Esophagus squamous epithelium (tissue), 5 donors: ENCODE measurements at regions not wholly inside any gene's neighbourhood (a gene's known extent, or its start where the extent isn't known, plus 50 kb on each side); places are given as distances from the start of the nearest gene placed in this dataset.

Experiments used
- DNase-seq: peaks from one replicate; lab custom pipeline; 2025; lab: John Stamatoyannopoulos, UW
- H3K27ac ChIP-seq, 4 donors: fragments of 200-600 bp; sonication (generic); one replicate each; pipeline ENCODE4 v1.5.1; 2016 to 2019; ENCODE audit warnings: mild to moderate bottlenecking in 1 of 4
- H3K27me3 ChIP-seq, 4 donors: fragments of 200-600 bp; sonication (generic); 1 replicate in 3 of 4; 2 replicates in 1 of 4; pipeline versions ENCODE4 v1.5.1 to v1.6.0; 2017 to 2021; ENCODE audit warnings: antibody characterized with exemption in 1 of 4
- H3K36me3 ChIP-seq, 3 donors: fragments of 200-600 bp; sonication (generic); one replicate each; pipeline ENCODE4 v1.5.1; 2016 to 2019
- H3K4me1 ChIP-seq, 3 donors: fragments of 200-600 bp; sonication (generic); one replicate each; pipeline ENCODE4 v1.5.1; 2017 to 2019
- H3K4me3 ChIP-seq, 4 donors: fragments of 200-600 bp; sonication (generic); 1 replicate in 3 of 4; 2 replicates in 1 of 4; pipeline ENCODE4 v1.5.1; 2016 to 2019; ENCODE audit warnings: mild to moderate bottlenecking in 2 of 4, moderate library complexity in 1 of 4
- H3K9me3 ChIP-seq, 3 donors: fragments of 200-600 bp; sonication (generic); one replicate each; pipeline ENCODE4 v1.5.1; 2016 to 2019
- CTCF ChIP-seq, 6 experiments: fragments of 450-650 bp in 4 of 6; fragments of 200-600 bp in 2 of 6; sonication (generic) in 2 of 6; IDR thresholded peaks; one replicate each; pipeline ENCODE4 v1.5.1; 2016 to 2019; ENCODE audit warnings: antibody characterized with exemption in 6 of 6, mild to moderate bottlenecking in 4 of 6, moderate library complexity in 4 of 6
- POLR2A ChIP-seq, 4 donors: fragments of 450-650 bp; IDR thresholded peaks; one replicate each; pipeline ENCODE4 v1.6.1; 2017; ENCODE audit warnings: antibody characterized with exemption in 4 of 4, mild to moderate bottlenecking in 4 of 4, moderate library complexity in 3 of 4
- WGBS, 2 donors: methylation state at CpG; one replicate each; pipeline ENCODE4 v1.1.5; 2018; 5-methylcytosine and 5-hydroxymethylcytosine counted together
- intact Hi-C: fragments of 100-400 bp; cut with DNase I; formaldehyde crosslinking; loops from one replicate; pipeline ENCODE4 v1.15.0; 2022
- donor health status: DM: yes; HTN: yes; CAD: no.

- Histone ChIP-seq H3K36me3 (no peaks in the 10 kb centered on the region), H3K27ac (no peak overlapping the region), H3K4me3 (no peak overlapping the region), H3K27me3 (no peaks in the 10 kb centered on the region), H3K4me1 (no peaks in the 10 kb centered on the region), H3K9me3 (peaks cover 0 to 12% (median 0%) of the 10 kb centered on the region in 3 donors)
- TF ChIP-seq CTCF (IDR thresholded peaks at IDR 0.05) (no peak), POLR2A (IDR thresholded peaks at IDR 0.05) (no peak)
- intact Hi-C loops = no loop called here
- 25 to 58% methylated on average over 1 of the region's 1 CpG for WGBS, 2 donors
- DNase-seq = no peak
Observed at GRCh38 chr18:27263369-27263768, 78.3 kb upstream of the CHST9 start.

GRCh38 chr18:27261769-27262549, 76.9 kb upstream of the CHST9 start:
- Histone ChIP-seq H3K9me3 (peaks cover 0 to 12% (median 0%) of the 10 kb centered on the region in 3 donors), H3K27ac (no peak overlapping the region), H3K4me3 (no peak overlapping the region), H3K36me3 (no peaks in the 10 kb centered on the region), H3K27me3 (no peaks in the 10 kb centered on the region), H3K4me1 (no peaks in the 10 kb centered on the region)
- no peak for DNase-seq
- TF ChIP-seq POLR2A (IDR thresholded peaks at IDR 0.05) (no peak), CTCF (IDR thresholded peaks at IDR 0.05) (no peak)
- intact Hi-C loops = no loop called here

GRCh38 chr18:27253571-27253970, 68.5 kb upstream of the CHST9 start:
- DNase-seq = no peak
- 70 to 81% methylated on average over 1 of the region's 1 CpG for WGBS, 2 donors
- intact Hi-C loops = no loop called here

GRCh38 chr18:27250471-27250870, 65.4 kb upstream of the CHST9 start:
- 81 to 90% methylated on average over 2 of the region's 2 CpGs for WGBS, 2 donors
- no peaks in the 10 kb centered on the region for H3K27me3 ChIP-seq
- H3K27ac ChIP-seq = no peak overlapping the region
- H3K4me3 ChIP-seq = no peak overlapping the region
- H3K4me1 ChIP-seq = no peaks in the 10 kb centered on the region
- intact Hi-C loops = no loop called here
- TF ChIP-seq CTCF (IDR thresholded peaks at IDR 0.05) (no peak), POLR2A (IDR thresholded peaks at IDR 0.05) (no peak)
- no peaks in the 10 kb centered on the region for H3K36me3 ChIP-seq
- DNase-seq = no peak
- H3K9me3 ChIP-seq = no peaks in the 10 kb centered on the region

More at GRCh38 chr18:27253571-27253970, 68.5 kb upstream of the CHST9 start:
- Histone ChIP-seq H3K9me3 (no peaks in the 10 kb centered on the region), H3K27ac (no peak overlapping the region), H3K4me3 (no peak overlapping the region), H3K4me1 (no peaks in the 10 kb centered on the region), H3K27me3 (no peaks in the 10 kb centered on the region), H3K36me3 (no peaks in the 10 kb centered on the region)
- TF ChIP-seq CTCF (IDR thresholded peaks at IDR 0.05) (no peak), POLR2A (IDR thresholded peaks at IDR 0.05) (no peak)

GRCh38 chr18:27249933-27250332, 64.8 kb upstream of the CHST9 start:
- no peaks in the 10 kb centered on the region for H3K9me3 ChIP-seq
- H3K27me3 ChIP-seq = no peaks in the 10 kb centered on the region
- H3K36me3 ChIP-seq = no peaks in the 10 kb centered on the region
- 50% methylated on average over 1 of the region's 1 CpG for WGBS, 2 donors
- DNase-seq = no peak
- TF ChIP-seq POLR2A (IDR thresholded peaks at IDR 0.05) (no peak), CTCF (IDR thresholded peaks at IDR 0.05) (no peak)
- intact Hi-C loops = no loop called here
- H3K4me1 ChIP-seq = no peaks in the 10 kb centered on the region
- H3K27ac ChIP-seq = no peak overlapping the region
- H3K4me3 ChIP-seq = no peak overlapping the region
